ENCODE measurements at regions not wholly inside any gene's neighbourhood (a gene's known extent, or its start where the extent isn't known, plus 50 kb on each side); places are given as distances from the start of the nearest gene placed in this dataset.

DNA sequence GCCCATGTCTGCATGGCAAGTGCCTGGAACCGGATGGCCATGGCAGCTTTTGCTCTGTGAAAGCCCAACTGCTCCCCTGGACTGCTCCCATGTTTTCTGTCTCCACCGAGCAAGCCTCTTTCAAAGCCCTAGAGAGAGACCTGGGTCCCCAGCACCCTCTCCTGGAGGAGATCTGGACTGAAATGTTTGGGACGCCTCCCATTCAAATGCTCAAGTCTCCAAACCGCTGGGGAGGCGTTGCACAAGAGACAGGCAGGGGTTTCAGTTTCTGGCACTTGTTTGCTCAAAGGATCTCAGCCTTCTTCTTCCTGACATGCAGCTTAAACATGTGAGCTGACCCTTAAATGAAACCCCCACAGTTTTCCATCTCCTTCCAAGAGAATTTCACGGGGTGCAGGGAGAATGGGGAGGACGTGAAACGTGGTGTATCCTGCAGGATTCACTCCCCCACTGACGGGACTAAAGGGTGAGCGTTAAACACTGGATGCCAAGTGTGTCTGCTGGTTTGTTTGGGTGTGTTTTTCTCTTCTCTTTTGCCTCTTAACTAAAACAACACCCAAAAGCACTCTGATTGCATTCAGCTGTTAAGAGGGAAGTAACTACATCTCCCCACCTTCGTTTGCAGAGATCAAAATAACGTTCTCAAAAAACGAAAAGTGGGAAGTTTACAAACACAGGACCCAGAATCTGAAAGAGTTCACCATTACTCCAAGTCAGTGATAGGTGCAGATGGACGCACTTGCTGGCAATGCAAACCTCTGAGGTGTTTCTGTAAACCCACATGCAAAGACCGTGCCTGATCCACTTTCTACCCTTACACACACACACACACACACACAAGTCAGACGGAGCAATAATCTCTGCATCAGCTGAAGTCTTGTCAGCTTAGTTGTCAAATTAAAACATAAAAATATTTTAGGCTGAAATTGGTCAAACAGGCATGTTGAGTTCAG, 256.9 kb downstream of the C16orf95 start:
- H3K4me3 ChIP-seq, result no peak overlapping the region

DNA sequence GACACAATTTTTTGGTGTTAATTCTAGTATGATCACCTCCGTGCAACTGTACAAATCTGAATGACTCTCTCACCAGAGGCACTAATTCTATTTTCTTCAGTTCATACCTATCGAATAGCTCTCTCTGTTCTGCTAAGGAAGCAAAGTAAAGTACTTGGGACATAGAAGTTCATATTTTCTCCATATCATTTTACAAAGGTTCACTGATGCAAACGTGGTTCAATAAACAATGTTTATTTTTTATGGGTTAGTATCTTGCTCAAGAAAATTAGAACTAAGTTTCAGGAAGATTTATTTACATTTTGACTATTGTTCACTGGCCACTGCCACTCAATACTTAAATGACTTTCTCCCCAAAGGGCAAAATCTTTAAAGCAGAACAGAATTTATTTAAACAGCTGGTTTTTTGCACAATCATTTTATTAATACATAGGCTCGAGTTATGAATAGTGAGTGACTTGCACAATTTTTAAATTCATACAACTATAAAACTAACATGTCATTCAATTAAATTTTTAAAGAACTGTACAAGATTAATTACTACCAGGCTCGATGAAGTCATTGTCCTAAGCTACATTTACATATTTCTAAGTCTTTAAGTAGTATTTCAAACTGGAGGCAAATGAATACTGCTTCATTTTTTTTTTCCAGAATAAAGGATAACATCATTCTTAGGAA, 255.8 kb downstream of the C16orf95 start:
- no peaks in the 10 kb centered on the region for H3K36me3 ChIP-seq (ENCODE audit: low read depth, missing control alignments)
- intact Hi-C loops (cut with DNase I; ENCODE audit: low total_unique reads), result no loop called here
- H3K4me1 ChIP-seq, result no peaks in the 10 kb centered on the region
- no peak for DNase-seq
- H3K27ac ChIP-seq, result no peak overlapping the region
- no peak for TF ChIP-seq CTCF (IDR thresholded peaks at IDR 0.05)
- no peak for TF ChIP-seq POLR2A (IDR thresholded peaks at IDR 0.05)
- no peaks in the 10 kb centered on the region for H3K9me3 ChIP-seq
- WGBS, 2 donors, result 67 to 70% methylated on average over 5 of the region's 5 CpGs
- no peaks in the 10 kb centered on the region for H3K27me3 ChIP-seq
- no peak overlapping the region for H3K4me3 ChIP-seq

More for the DNA sequence above, 256.9 kb downstream of the C16orf95 start:
- Histone ChIP-seq H3K9me3 (no peaks in the 10 kb centered on the region), H3K4me1 (no peaks in the 10 kb centered on the region), H3K27me3 (no peaks in the 10 kb centered on the region), H3K27ac (no peak overlapping the region), H3K36me3 (ENCODE audit: low read depth, missing control alignments) (no peaks in the 10 kb centered on the region)
- TF ChIP-seq CTCF (IDR thresholded peaks at IDR 0.05) (no peak), POLR2A (IDR thresholded peaks at IDR 0.05) (no peak)
- DNase-seq, result no peak
- 39 to 41% methylated on average over 16 of the region's 16 CpGs for WGBS, 2 donors
- intact Hi-C loops (cut with DNase I; ENCODE audit: low total_unique reads), result no loop called here

DNA sequence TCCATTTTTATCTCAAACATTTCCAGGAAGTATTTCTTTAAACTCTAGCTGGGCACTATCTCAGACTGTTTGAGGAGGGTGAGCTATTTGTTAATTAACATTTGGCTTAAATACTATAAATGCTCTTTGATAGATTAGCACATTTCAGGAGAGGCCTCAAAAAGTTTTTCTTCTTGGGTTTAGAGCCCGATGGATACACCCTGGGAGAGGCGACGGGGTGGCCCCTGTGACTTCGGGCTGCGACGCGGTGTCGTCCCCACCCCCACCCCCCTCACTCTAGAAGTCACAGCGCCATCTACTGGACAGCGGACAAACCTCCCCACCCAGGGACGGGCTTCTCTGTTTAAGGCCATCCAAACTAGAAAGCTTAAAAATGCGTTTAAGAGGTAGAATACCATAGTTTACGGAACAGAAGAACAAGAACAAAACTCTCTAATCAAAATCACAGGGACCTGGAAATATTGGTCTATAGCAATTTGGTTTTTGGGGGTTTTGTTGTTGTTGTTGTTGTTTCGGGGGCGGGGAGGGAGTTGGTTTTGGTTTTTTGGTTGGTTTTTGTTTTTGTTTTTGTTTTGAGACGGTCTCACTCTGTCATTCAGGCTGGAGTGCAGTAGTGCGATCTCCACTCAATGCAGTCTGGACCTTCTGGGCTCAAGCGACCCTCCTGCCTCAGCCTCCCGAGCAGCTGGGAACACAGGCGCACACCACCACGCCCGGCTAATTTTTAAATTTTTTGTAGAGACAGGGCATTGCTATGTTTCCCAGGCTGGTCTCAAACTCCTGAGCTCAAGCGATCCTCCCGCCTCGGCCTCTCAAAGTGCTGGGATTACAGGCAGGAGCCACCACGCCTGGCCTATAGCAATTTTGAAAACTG, 254.4 kb downstream of the C16orf95 start:
- intact Hi-C loops (cut with DNase I; ENCODE audit: low total_unique reads), result no loop called here
- WGBS, 2 donors, result 39 to 40% methylated on average over 26 of the region's 26 CpGs
- TF ChIP-seq POLR2A (IDR thresholded peaks at IDR 0.05) (no peak), CTCF (IDR thresholded peaks at IDR 0.05) (peak in 2 of 3 experiments; percentile 66 to 76)
- no peaks in the 10 kb centered on the region for H3K9me3 ChIP-seq
- H3K27ac ChIP-seq, result no peak overlapping the region
- peak; percentile 83 for DNase-seq
- no peaks in the 10 kb centered on the region for H3K4me1 ChIP-seq
- no peaks in the 10 kb centered on the region for H3K27me3 ChIP-seq
- no peak overlapping the region for H3K4me3 ChIP-seq
- no peaks in the 10 kb centered on the region for H3K36me3 ChIP-seq (ENCODE audit: low read depth, missing control alignments)

DNA sequence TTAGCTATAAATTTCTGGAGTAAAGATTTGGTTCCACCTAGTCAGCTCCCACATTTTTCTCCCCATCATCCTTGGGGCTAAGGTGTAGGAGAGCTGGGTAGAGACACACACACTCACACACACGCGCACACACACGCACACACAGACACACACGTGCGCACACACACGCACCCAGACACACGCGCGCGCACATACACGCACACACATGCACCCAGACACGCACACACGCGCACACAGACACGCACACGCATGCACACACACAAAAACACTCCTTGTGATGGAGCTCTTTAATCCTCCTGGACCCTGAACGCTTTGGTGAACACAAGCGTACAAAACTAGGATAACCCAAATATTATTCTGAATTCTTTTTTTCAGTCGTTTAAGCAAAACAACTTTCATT, 253.6 kb downstream of the C16orf95 start:
- Histone ChIP-seq H3K4me1 (no peaks in the 10 kb centered on the region), H3K27me3 (no peaks in the 10 kb centered on the region), H3K4me3 (no peak overlapping the region), H3K27ac (no peak overlapping the region), H3K36me3 (ENCODE audit: low read depth, missing control alignments) (no peaks in the 10 kb centered on the region), H3K9me3 (no peaks in the 10 kb centered on the region)
- 85 to 87% methylated on average over 19 of the region's 19 CpGs for WGBS, 2 donors
- intact Hi-C loops (cut with DNase I; ENCODE audit: low total_unique reads), result no loop called here
- TF ChIP-seq POLR2A (IDR thresholded peaks at IDR 0.05) (no peak), CTCF (IDR thresholded peaks at IDR 0.05) (no peak)
- no peak for DNase-seq
